H9 (cell line): ENCODE measurements at regions not wholly inside any gene's neighbourhood (a gene's known extent, or its start where the extent isn't known, plus 50 kb on each side); places are given as distances from the start of the nearest gene placed in this dataset.

Experiments used
- DNase-seq: peaks from one replicate; pipeline ENCODE4 v3.0.0-alpha.2; 2017
- H2AFZ ChIP-seq: one replicate; pipeline ENCODE4 v1.6.1; 2013; ENCODE audit warnings: mild to moderate bottlenecking, low read length, control low read depth, moderate library complexity
- H2AK5ac ChIP-seq: 2 replicates; pipeline ENCODE4 v1.6.1; 2013; ENCODE audit warnings: low read length, control low read depth, mixed read lengths; ENCODE audit not compliant: insufficient read length
- H2BK120ac ChIP-seq: one replicate; pipeline ENCODE4 v1.6.1; 2013; ENCODE audit warnings: low read depth, mild to moderate bottlenecking, low read length, control low read depth, inconsistent platforms; ENCODE audit not compliant: poor library complexity, severe bottlenecking
- H2BK12ac ChIP-seq: 2 replicates; pipeline ENCODE4 v1.6.1; 2013; ENCODE audit warnings: low read length, control low read depth, mixed read lengths, low read depth; ENCODE audit not compliant: insufficient read length
- H2BK15ac ChIP-seq: 2 replicates; pipeline ENCODE4 v1.6.1; 2013; ENCODE audit warnings: low read depth, low read length, control low read depth
- H2BK20ac ChIP-seq: one replicate; pipeline ENCODE4 v1.6.1; 2013; ENCODE audit warnings: low read depth, mild to moderate bottlenecking, low read length, control low read depth, inconsistent platforms; ENCODE audit not compliant: poor library complexity, severe bottlenecking
- H2BK5ac ChIP-seq: 2 replicates; pipeline ENCODE4 v1.6.1; 2013; ENCODE audit warnings: low read length, control low read depth, mixed read lengths; ENCODE audit not compliant: insufficient read length
- H3K14ac ChIP-seq: 2 replicates; pipeline ENCODE4 v1.6.1; 2013; ENCODE audit warnings: low read length, control low read depth; ENCODE audit not compliant: insufficient read depth
- H3K18ac ChIP-seq: 2 replicates; pipeline ENCODE4 v1.6.1; 2013; ENCODE audit warnings: low read depth, mild to moderate bottlenecking, mixed read lengths, low read length, control low read depth; ENCODE audit not compliant: insufficient read length
- H3K23ac ChIP-seq: 2 replicates; pipeline ENCODE4 v1.6.1; 2013; ENCODE audit warnings: low read length, control low read depth, mixed read lengths, low read depth; ENCODE audit not compliant: insufficient read length
- H3K23me2 ChIP-seq: 2 replicates; pipeline ENCODE4 v1.6.1; 2013; ENCODE audit warnings: low read depth, mild to moderate bottlenecking, mixed read lengths, low read length, control low read depth; ENCODE audit not compliant: insufficient read length, poor library complexity, severe bottlenecking
- H3K27ac ChIP-seq: 2 replicates; pipeline ENCODE4 v1.5.1; 2013; ENCODE audit warnings: low read length, control low read depth, mixed read lengths, low read depth; ENCODE audit not compliant: insufficient read length
- H3K27me3 ChIP-seq: 2 replicates; pipeline ENCODE4 v1.6.1; 2013; ENCODE audit warnings: low read length, control low read depth, inconsistent platforms; ENCODE audit not compliant: insufficient read depth
- H3K4ac ChIP-seq: 2 replicates; pipeline ENCODE4 v1.6.1; 2013; ENCODE audit warnings: low read depth, mild to moderate bottlenecking, control low read depth, inconsistent platforms, low read length, moderate library complexity
- H3K4me1 ChIP-seq: 2 replicates; pipeline ENCODE4 v1.6.1; 2013; ENCODE audit warnings: low read length, control low read depth, inconsistent platforms; ENCODE audit not compliant: insufficient read depth
- H3K4me2 ChIP-seq: 2 replicates; pipeline ENCODE4 v1.6.1; 2013; ENCODE audit warnings: low read length, control low read depth, mixed read lengths; ENCODE audit not compliant: insufficient read length, insufficient read depth
- H3K56ac ChIP-seq: 2 replicates; pipeline ENCODE4 v1.6.1; 2013; ENCODE audit warnings: low read depth, mild to moderate bottlenecking, mixed read lengths, low read length, control low read depth; ENCODE audit not compliant: insufficient read length
- H3K79me1 ChIP-seq: 2 replicates; pipeline ENCODE4 v1.6.1; 2013; ENCODE audit warnings: low read depth, mild to moderate bottlenecking, moderate library complexity, low read length, control low read depth, inconsistent platforms; ENCODE audit not compliant: insufficient read depth, poor library complexity, severe bottlenecking
- H3K79me2 ChIP-seq: 2 replicates; pipeline ENCODE4 v1.6.1; 2013; ENCODE audit warnings: low read length, control low read depth, inconsistent platforms; ENCODE audit not compliant: insufficient read depth
- H3K9ac ChIP-seq: 2 replicates; pipeline ENCODE4 v1.6.1; 2013; ENCODE audit warnings: low read length, control low read depth, mixed read lengths; ENCODE audit not compliant: insufficient read length; ENCODE audit errors: extremely low read depth
- H3K9me3 ChIP-seq: one replicate; pipeline ENCODE4 v1.6.1; 2013; ENCODE audit warnings: low read depth, low read length, inconsistent platforms; ENCODE audit not compliant: control insufficient read depth
- H3T11ph ChIP-seq: one replicate; pipeline ENCODE4 v1.6.1; 2013; ENCODE audit warnings: mild to moderate bottlenecking, low read length, control low read depth, inconsistent platforms
- H4K20me1 ChIP-seq: one replicate; pipeline ENCODE4 v1.6.1; 2013; ENCODE audit not compliant: control insufficient read depth, insufficient read length, insufficient read depth
- H4K5ac ChIP-seq: 2 replicates; pipeline ENCODE4 v1.6.1; 2013; ENCODE audit warnings: low read depth, mild to moderate bottlenecking, mixed read lengths, low read length, control low read depth; ENCODE audit not compliant: insufficient read length
- H4K8ac ChIP-seq: replicated peaks from 2 replicates; pipeline ENCODE4 v1.6.1; 2013; ENCODE audit warnings: low read length, control low read depth, mixed read lengths, low read depth; ENCODE audit not compliant: insufficient read length
- H4K91ac ChIP-seq: 2 replicates; pipeline ENCODE4 v1.6.1; 2013; ENCODE audit warnings: low read depth, mild to moderate bottlenecking, moderate library complexity, mixed read lengths, low read length, control low read depth; ENCODE audit not compliant: insufficient read length
- H3K27ac Mint-ChIP-seq, 3 experiments: 2 replicates in 2 of 3; 3 replicates in 1 of 3; pipeline ENCODE4 v1.8.0; 2020 to 2021; ENCODE audit warnings: mixed read lengths in 3 of 3, mild to moderate bottlenecking in 1 of 3, moderate library complexity in 1 of 3
- H3K27me3 Mint-ChIP-seq: 2 replicates; pipeline ENCODE4 v1.8.0; 2021; ENCODE audit warnings: low read depth, mild to moderate bottlenecking, moderate library complexity, mixed read lengths
- H3K36me3 Mint-ChIP-seq, 3 experiments: 2 replicates in 2 of 3; 3 replicates in 1 of 3; pipeline ENCODE4 v1.8.0; 2020 to 2021; ENCODE audit warnings: low read depth in 3 of 3, mixed read lengths in 3 of 3; ENCODE audit not compliant: insufficient read depth in 1 of 3
- H3K4me1 Mint-ChIP-seq, 2 experiments: 2 replicates each; pipeline ENCODE4 v1.8.0; 2020; ENCODE audit warnings: mixed read lengths in 2 of 2
- H3K4me3 Mint-ChIP-seq, 2 experiments: 2 replicates in 1 of 2; 3 replicates in 1 of 2; pipeline ENCODE4 v1.8.0; 2020 to 2021; ENCODE audit warnings: mild to moderate bottlenecking in 2 of 2, mixed read lengths in 2 of 2, moderate library complexity in 1 of 2
- H3K9me3 Mint-ChIP-seq, 2 experiments: 2 replicates in 1 of 2; 3 replicates in 1 of 2; pipeline ENCODE4 v1.8.0; 2020; ENCODE audit warnings: mild to moderate bottlenecking in 2 of 2, mixed read lengths in 2 of 2, moderate library complexity in 1 of 2
- TF ChIP-seq, protein P1 (sequence below): fragments of 200-600 bp; sonication (generic); conservative IDR thresholded peaks from 3 replicates; pipeline ENCODE4 v1.8.0; 2021; ENCODE audit warnings: antibody characterized with exemption, mild to moderate bottlenecking

DNA sequence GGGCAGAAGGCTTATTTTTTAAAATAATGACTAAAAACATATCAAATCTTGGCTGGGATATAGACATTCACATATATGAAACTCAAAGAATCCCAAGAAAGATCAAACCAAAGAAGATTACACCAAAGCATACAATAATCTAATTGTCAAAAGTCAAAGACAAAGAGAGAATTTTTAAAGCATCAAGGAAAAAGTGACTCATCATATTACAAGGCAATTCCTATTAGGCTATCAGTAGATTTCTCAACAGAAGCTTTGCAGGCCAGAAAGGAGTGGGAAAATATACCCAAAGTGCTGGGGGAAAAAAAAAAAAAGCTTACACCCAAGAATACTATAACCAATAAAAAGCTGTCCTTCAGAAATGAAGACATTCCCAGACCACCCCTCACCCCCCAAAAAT lies 375.6 kb downstream of the BRINP2 start:
- Histone ChIP-seq H4K5ac (no peak overlapping the region), H3K9me3 (no peaks in the 10 kb centered on the region), H2BK120ac (no peak overlapping the region), H2BK15ac (no peak overlapping the region), H3K4me1 (no peaks in the 10 kb centered on the region), H3K4ac (no peak overlapping the region), H3K18ac (no peak overlapping the region), H2BK20ac (no peak overlapping the region), H3K23ac (no peak overlapping the region), H4K20me1 (no peaks in the 10 kb centered on the region), H3K56ac (no peak overlapping the region), H3K79me2 (no peaks in the 10 kb centered on the region), H3K9ac (no peak overlapping the region), H4K8ac (no peak overlapping the region), H2BK12ac (no peak overlapping the region), H3K14ac (no peak overlapping the region), H2AFZ (no peak overlapping the region), H3K23me2 (no peaks in the 10 kb centered on the region), H2AK5ac (no peak overlapping the region), H3K4me2 (no peak overlapping the region), H2BK5ac (no peak overlapping the region), H4K91ac (no peak overlapping the region), H3T11ph (no peak overlapping the region), H3K27ac (no peak overlapping the region), H3K27me3 (no peaks in the 10 kb centered on the region), H3K79me1 (no peaks in the 10 kb centered on the region)
- Mint-ChIP-seq H3K27ac (no peak overlapping the region), H3K4me1 (no peaks in the 10 kb centered on the region), H3K9me3 (peaks cover 0 to 2% of the 10 kb centered on the region in 2 experiments; a peak in 3 of 5 replicates), H3K27me3 (no peaks in the 10 kb centered on the region), H3K36me3 (no peaks in the 10 kb centered on the region), H3K4me3 (no peak overlapping the region)
- DNase-seq = no peak
- TF ChIP-seq, protein P1, sequence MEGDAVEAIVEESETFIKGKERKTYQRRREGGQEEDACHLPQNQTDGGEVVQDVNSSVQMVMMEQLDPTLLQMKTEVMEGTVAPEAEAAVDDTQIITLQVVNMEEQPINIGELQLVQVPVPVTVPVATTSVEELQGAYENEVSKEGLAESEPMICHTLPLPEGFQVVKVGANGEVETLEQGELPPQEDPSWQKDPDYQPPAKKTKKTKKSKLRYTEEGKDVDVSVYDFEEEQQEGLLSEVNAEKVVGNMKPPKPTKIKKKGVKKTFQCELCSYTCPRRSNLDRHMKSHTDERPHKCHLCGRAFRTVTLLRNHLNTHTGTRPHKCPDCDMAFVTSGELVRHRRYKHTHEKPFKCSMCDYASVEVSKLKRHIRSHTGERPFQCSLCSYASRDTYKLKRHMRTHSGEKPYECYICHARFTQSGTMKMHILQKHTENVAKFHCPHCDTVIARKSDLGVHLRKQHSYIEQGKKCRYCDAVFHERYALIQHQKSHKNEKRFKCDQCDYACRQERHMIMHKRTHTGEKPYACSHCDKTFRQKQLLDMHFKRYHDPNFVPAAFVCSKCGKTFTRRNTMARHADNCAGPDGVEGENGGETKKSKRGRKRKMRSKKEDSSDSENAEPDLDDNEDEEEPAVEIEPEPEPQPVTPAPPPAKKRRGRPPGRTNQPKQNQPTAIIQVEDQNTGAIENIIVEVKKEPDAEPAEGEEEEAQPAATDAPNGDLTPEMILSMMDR = no peak
